Body of pancreas (tissue), 4 donors: ENCODE measurements at regions not wholly inside any gene's neighbourhood (a gene's known extent, or its start where the extent isn't known, plus 50 kb on each side); places are given as distances from the start of the nearest gene placed in this dataset.

Source experiments
- CTCF ChIP-seq, 7 experiments: fragments of 450-650 bp in 4 of 7; fragments of 200-600 bp in 3 of 7; sonication (generic) in 3 of 7; IDR thresholded peaks; one replicate each; pipeline ENCODE4 v1.5.1; 2016 to 2019; ENCODE audit warnings: antibody characterized with exemption in 7 of 7
- POLR2A ChIP-seq, 3 donors: fragments of 450-650 bp; IDR thresholded peaks; one replicate each; pipeline ENCODE4 v1.6.1; 2016; ENCODE audit warnings: antibody characterized with exemption in 3 of 3, mild to moderate bottlenecking in 2 of 3

GRCh38 chr7:18421297-18422002, 74.1 kb upstream of the HDAC9 start:
- TF ChIP-seq CTCF (IDR thresholded peaks at IDR 0.05) (no peak), POLR2A (IDR thresholded peaks at IDR 0.05) (no peak)
